ENCODE measurements at regions not wholly inside any gene's neighbourhood (a gene's known extent, or its start where the extent isn't known, plus 50 kb on each side); places are given as distances from the start of the nearest gene placed in this dataset.

GRCh38 chr3:88988906-88989305, 118.5 kb upstream of the EPHA3 start:
- Histone ChIP-seq H3K4me2 (ENCODE audit: low read length) (no peak overlapping the region), H3K4me3 (ENCODE audit: low read length) (no peak overlapping the region), H3K4me1 (ENCODE audit: low read length) (peaks cover under 1% of the 10 kb centered on the region), H3K27ac (ENCODE audit: low read length) (no peak overlapping the region), H3K36me3 (replicated peaks; ENCODE audit: low read depth, low read length) (no peaks in the 10 kb centered on the region), H3K9me3 (ENCODE audit: insufficient read depth, low read length) (no peaks in the 10 kb centered on the region), H4K20me1 (ENCODE audit: insufficient read depth, low read length) (no peaks in the 10 kb centered on the region), H2AFZ (ENCODE audit: low read depth, low read length) (no peak overlapping the region), H3K9ac (ENCODE audit: low read length) (no peak overlapping the region), H3K79me2 (ENCODE audit: low read length) (no peaks in the 10 kb centered on the region), H3K27me3 (ENCODE audit: low read depth, low read length) (no peaks in the 10 kb centered on the region)
- no peak for TF ChIP-seq EZH2phosphoT487 (IDR thresholded peaks at IDR 0.05; ENCODE audit: low read depth)
- TF ChIP-seq, protein P1, sequence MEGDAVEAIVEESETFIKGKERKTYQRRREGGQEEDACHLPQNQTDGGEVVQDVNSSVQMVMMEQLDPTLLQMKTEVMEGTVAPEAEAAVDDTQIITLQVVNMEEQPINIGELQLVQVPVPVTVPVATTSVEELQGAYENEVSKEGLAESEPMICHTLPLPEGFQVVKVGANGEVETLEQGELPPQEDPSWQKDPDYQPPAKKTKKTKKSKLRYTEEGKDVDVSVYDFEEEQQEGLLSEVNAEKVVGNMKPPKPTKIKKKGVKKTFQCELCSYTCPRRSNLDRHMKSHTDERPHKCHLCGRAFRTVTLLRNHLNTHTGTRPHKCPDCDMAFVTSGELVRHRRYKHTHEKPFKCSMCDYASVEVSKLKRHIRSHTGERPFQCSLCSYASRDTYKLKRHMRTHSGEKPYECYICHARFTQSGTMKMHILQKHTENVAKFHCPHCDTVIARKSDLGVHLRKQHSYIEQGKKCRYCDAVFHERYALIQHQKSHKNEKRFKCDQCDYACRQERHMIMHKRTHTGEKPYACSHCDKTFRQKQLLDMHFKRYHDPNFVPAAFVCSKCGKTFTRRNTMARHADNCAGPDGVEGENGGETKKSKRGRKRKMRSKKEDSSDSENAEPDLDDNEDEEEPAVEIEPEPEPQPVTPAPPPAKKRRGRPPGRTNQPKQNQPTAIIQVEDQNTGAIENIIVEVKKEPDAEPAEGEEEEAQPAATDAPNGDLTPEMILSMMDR (IDR thresholded peaks at IDR 0.05; ENCODE audit: low read depth, low read length), result no peak

DNA sequence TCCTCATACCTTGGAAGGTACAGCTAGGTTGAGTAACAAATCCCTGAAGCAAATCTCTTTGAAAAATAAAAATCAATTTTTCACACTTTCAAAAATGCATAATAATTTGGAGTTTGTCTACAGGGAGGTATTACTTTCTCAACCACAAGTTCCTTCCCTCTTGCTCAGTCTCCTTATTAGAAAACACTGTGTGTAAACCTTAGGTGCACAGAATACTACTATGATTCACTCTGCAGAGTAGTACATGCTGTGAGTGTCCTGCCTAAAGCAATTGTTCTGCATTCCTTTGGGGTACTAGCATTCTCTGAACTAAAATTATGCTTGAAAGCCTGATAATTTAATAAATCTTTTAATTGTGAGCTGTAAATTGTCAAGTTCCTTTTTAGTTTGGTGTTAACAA, 115.9 kb upstream of the EPHA3 start:
- Histone ChIP-seq H3K9me3 (ENCODE audit: insufficient read depth, low read length) (no peaks in the 10 kb centered on the region), H3K27ac (ENCODE audit: low read length) (no peak overlapping the region), H3K27me3 (ENCODE audit: low read depth, low read length) (no peaks in the 10 kb centered on the region), H3K4me3 (ENCODE audit: low read length) (no peak overlapping the region), H3K36me3 (replicated peaks; ENCODE audit: low read depth, low read length) (no peaks in the 10 kb centered on the region), H3K79me2 (ENCODE audit: low read length) (no peaks in the 10 kb centered on the region), H3K9ac (ENCODE audit: low read length) (no peak overlapping the region), H3K4me1 (ENCODE audit: low read length) (no peaks in the 10 kb centered on the region), H3K4me2 (ENCODE audit: low read length) (no peak overlapping the region), H4K20me1 (ENCODE audit: insufficient read depth, low read length) (no peaks in the 10 kb centered on the region), H2AFZ (ENCODE audit: low read depth, low read length) (no peak overlapping the region)
- TF ChIP-seq, protein P1 (IDR thresholded peaks at IDR 0.05; ENCODE audit: low read depth, low read length), result no peak
- no peak for TF ChIP-seq EZH2phosphoT487 (IDR thresholded peaks at IDR 0.05; ENCODE audit: low read depth)

GRCh38 chr3:88996691-88997090, 110.7 kb upstream of the EPHA3 start:
- no peak overlapping the region for H3K4me3 ChIP-seq (ENCODE audit: low read length)
- no peak overlapping the region for H3K9ac ChIP-seq (ENCODE audit: low read length)
- H3K4me1 ChIP-seq (ENCODE audit: low read length), result no peaks in the 10 kb centered on the region
- H3K9me3 ChIP-seq (ENCODE audit: insufficient read depth, low read length), result no peaks in the 10 kb centered on the region
- no peak for TF ChIP-seq EZH2phosphoT487 (IDR thresholded peaks at IDR 0.05; ENCODE audit: low read depth)
- TF ChIP-seq, protein P1 (IDR thresholded peaks at IDR 0.05; ENCODE audit: low read depth, low read length), result no peak
- H2AFZ ChIP-seq (ENCODE audit: low read depth, low read length), result no peak overlapping the region
- no peaks in the 10 kb centered on the region for H3K79me2 ChIP-seq (ENCODE audit: low read length)
- H3K36me3 ChIP-seq (replicated peaks; ENCODE audit: low read depth, low read length), result no peaks in the 10 kb centered on the region
- no peak overlapping the region for H3K27ac ChIP-seq (ENCODE audit: low read length)
- H3K27me3 ChIP-seq (ENCODE audit: low read depth, low read length), result no peaks in the 10 kb centered on the region
- H4K20me1 ChIP-seq (ENCODE audit: insufficient read depth, low read length), result no peaks in the 10 kb centered on the region
- H3K4me2 ChIP-seq (ENCODE audit: low read length), result no peak overlapping the region

- H3K4me2 ChIP-seq (ENCODE audit: low read length), result no peak overlapping the region
- no peaks in the 10 kb centered on the region for H3K4me1 ChIP-seq (ENCODE audit: low read length)
- H3K9me3 ChIP-seq (ENCODE audit: insufficient read depth, low read length), result no peaks in the 10 kb centered on the region
- H3K27ac ChIP-seq (ENCODE audit: low read length), result no peak overlapping the region
- no peak overlapping the region for H3K4me3 ChIP-seq (ENCODE audit: low read length)
- TF ChIP-seq EZH2phosphoT487 (IDR thresholded peaks at IDR 0.05; ENCODE audit: low read depth), result no peak
- TF ChIP-seq, protein P1 (IDR thresholded peaks at IDR 0.05; ENCODE audit: low read depth, low read length), result no peak
- no peaks in the 10 kb centered on the region for H4K20me1 ChIP-seq (ENCODE audit: insufficient read depth, low read length)
- H3K27me3 ChIP-seq (ENCODE audit: low read depth, low read length), result no peaks in the 10 kb centered on the region
- H3K36me3 ChIP-seq (replicated peaks; ENCODE audit: low read depth, low read length), result no peaks in the 10 kb centered on the region
- H3K9ac ChIP-seq (ENCODE audit: low read length), result no peak overlapping the region
- H2AFZ ChIP-seq (ENCODE audit: low read depth, low read length), result peak overlapping the region; percentile 61; the same call in 1 of the 2 replicates
- H3K79me2 ChIP-seq (ENCODE audit: low read length), result no peaks in the 10 kb centered on the region
These were observed 110.2 kb upstream of the EPHA3 start for GRCh38 chr3:88997260-88997659.

Measured in OCI-LY3 (cell line).